ENCODE measurements at regions not wholly inside any gene's neighbourhood (a gene's known extent, or its start where the extent isn't known, plus 50 kb on each side); places are given as distances from the start of the nearest gene placed in this dataset.

GRCh38 chr14:57029620-57030253 lies 219.5 kb upstream of the OTX2 start:
- TF ChIP-seq, protein P1, sequence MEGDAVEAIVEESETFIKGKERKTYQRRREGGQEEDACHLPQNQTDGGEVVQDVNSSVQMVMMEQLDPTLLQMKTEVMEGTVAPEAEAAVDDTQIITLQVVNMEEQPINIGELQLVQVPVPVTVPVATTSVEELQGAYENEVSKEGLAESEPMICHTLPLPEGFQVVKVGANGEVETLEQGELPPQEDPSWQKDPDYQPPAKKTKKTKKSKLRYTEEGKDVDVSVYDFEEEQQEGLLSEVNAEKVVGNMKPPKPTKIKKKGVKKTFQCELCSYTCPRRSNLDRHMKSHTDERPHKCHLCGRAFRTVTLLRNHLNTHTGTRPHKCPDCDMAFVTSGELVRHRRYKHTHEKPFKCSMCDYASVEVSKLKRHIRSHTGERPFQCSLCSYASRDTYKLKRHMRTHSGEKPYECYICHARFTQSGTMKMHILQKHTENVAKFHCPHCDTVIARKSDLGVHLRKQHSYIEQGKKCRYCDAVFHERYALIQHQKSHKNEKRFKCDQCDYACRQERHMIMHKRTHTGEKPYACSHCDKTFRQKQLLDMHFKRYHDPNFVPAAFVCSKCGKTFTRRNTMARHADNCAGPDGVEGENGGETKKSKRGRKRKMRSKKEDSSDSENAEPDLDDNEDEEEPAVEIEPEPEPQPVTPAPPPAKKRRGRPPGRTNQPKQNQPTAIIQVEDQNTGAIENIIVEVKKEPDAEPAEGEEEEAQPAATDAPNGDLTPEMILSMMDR (optimal IDR thresholded peaks at IDR 0.05 in 1 of 3, IDR thresholded peaks at IDR 0.05 in 1 of 3, conservative IDR thresholded peaks at IDR 0.05 in 1 of 3; ENCODE audit: extremely low read depth in 1 of 3, insufficient read depth in 2 of 3, low read length in 3 of 3) = no peak
- TF ChIP-seq EZH2 (IDR thresholded peaks at IDR 0.05; ENCODE audit: low read length) = no peak

Measured in keratinocyte (primary cell).